Panc1 (cell line): ENCODE measurements at regions not wholly inside any gene's neighbourhood (a gene's known extent, or its start where the extent isn't known, plus 50 kb on each side); places are given as distances from the start of the nearest gene placed in this dataset.

Experiments used
- ATAC-seq: fragments of 200-7000 bp; cut with Tn5 transposase; 2 replicates; pipeline ENCODE4 v1.9.1; 2020; ENCODE audit warnings: mild to moderate bottlenecking, moderate library complexity
- BruUV-seq: library from RNA; stranded (reverse); fragments of 400-500 nt; replicated peaks from 2 replicates; lab custom pipeline; 2021; lab: Mats Ljungman, UMichigan
- CTCF ChIA-PET: fragments of 300-600 bp; sonication (Branson Sonifier 250); formaldehyde crosslinking; loops from one replicate; lab custom pipeline; 2022; ENCODE audit warnings: antibody characterized with exemption; lab: Charles Lee
- POLR2A ChIA-PET: fragments of 300-600 bp; sonication (Branson Sonifier 250); formaldehyde crosslinking; loops from one replicate; lab custom pipeline; 2022; ENCODE audit warnings: antibody characterized with exemption; lab: Charles Lee
- DNase-seq: peaks from one replicate; pipeline ENCODE4 v3.0.0-alpha.2; 2010; ENCODE audit warnings: low read depth, low spot score
- H3K27ac ChIP-seq: 2 replicates; pipeline ENCODE4 v1.5.1; 2011; ENCODE audit warnings: mild to moderate bottlenecking, low read length, inconsistent platforms
- H3K27me3 ChIP-seq: fragments of 200-500 bp; sonication (Bioruptor generic); 2 replicates; pipeline ENCODE4 v1.6.0; 2014; ENCODE audit warnings: low read length, inconsistent platforms; ENCODE audit not compliant: control insufficient read depth, insufficient read depth
- H3K36me3 ChIP-seq: fragments of 200-500 bp; sonication (Bioruptor generic); 2 replicates; pipeline ENCODE4 v1.5.1; 2014; ENCODE audit warnings: inconsistent platforms, mild to moderate bottlenecking, low read length, moderate library complexity; ENCODE audit not compliant: control insufficient read depth, insufficient read depth
- H3K4me1 ChIP-seq: 2 replicates; pipeline ENCODE4 v1.5.1; 2011; ENCODE audit warnings: inconsistent platforms, mild to moderate bottlenecking, low read length, moderate library complexity; ENCODE audit not compliant: control insufficient read depth, insufficient read depth
- H3K4me3 ChIP-seq, 2 experiments: 2 replicates each; pipeline ENCODE4 v1.5.1; 2011 to 2012; ENCODE audit warnings: low read depth in 2 of 2, low read length in 2 of 2, mild to moderate bottlenecking in 2 of 2, inconsistent platforms in 1 of 2, moderate library complexity in 1 of 2
- H3K9me3 ChIP-seq: fragments of 200-500 bp; sonication (Bioruptor generic); 2 replicates; pipeline ENCODE4 v1.5.1; 2014; ENCODE audit warnings: low read depth, mild to moderate bottlenecking, inconsistent platforms, low read length, moderate library complexity; ENCODE audit not compliant: control insufficient read depth, insufficient read depth
- CTCF ChIP-seq: fragments of 450-650 bp; IDR thresholded peaks from 2 replicates; pipeline ENCODE4 v1.5.1; 2017; ENCODE audit warnings: mild to moderate bottlenecking
- POLR2AphosphoS5 ChIP-seq: IDR thresholded peaks from 2 replicates; pipeline ENCODE4 v1.6.1; 2012; ENCODE audit warnings: mild to moderate bottlenecking, low read depth, low read length, moderate library complexity
- REST ChIP-seq, 2 experiments: IDR thresholded peaks; 2 replicates each; pipeline ENCODE4 v1.6.1; 2011 to 2012; ENCODE audit warnings: low read depth in 2 of 2, control low read depth in 1 of 2, low read length in 1 of 2, mild to moderate bottlenecking in 1 of 2, moderate library complexity in 1 of 2; ENCODE audit not compliant: insufficient read depth in 1 of 2
- SIN3A ChIP-seq: IDR thresholded peaks from 2 replicates; pipeline ENCODE4 v1.6.1; 2012; ENCODE audit warnings: low read depth, mild to moderate bottlenecking, low read length, moderate library complexity, borderline replicate concordance; ENCODE audit not compliant: insufficient read depth
- TCF7L2 ChIP-seq: IDR thresholded peaks from 2 replicates; pipeline ENCODE4 v1.6.1; 2011; ENCODE audit warnings: mild to moderate bottlenecking, low read depth, low read length, inconsistent platforms
- in situ Hi-C: cut with HindIII; loops from 2 replicates; pipeline ENCODE4 v1.10.0; 2016; ENCODE audit warnings: low sequenced_read_pairs, low pct_unique_long_range_greater_than_20kb
- intact Hi-C: fragments of 100-400 bp; cut with micrococcal nuclease; formaldehyde crosslinking; loops from one replicate; pipeline ENCODE4 v1.10.0; 2022; ENCODE audit not compliant: unreplicated experiment

GRCh38 chr21:43345746-43346409 lies 81.1 kb downstream of the SIK1 start:
- Histone ChIP-seq H3K27me3 (no peaks in the 10 kb centered on the region), H3K4me3 (no peak overlapping the region), H3K27ac (no peak overlapping the region), H3K36me3 (no peaks in the 10 kb centered on the region), H3K9me3 (no peaks in the 10 kb centered on the region), H3K4me1 (peaks cover 33% of the 10 kb centered on the region)
- in situ Hi-C loops (no loop called here), intact Hi-C loops (no loop called here)
- no TSS peak for BruUV-seq
- TF ChIP-seq TCF7L2 = no peak
- no peak for TF ChIP-seq SIN3A
- no peak for TF ChIP-seq REST (IDR thresholded peaks at IDR 0.05; ENCODE audit: insufficient read depth in 1 of 2, low read depth in 2 of 2, low read length in 1 of 2)
- ChIA-PET POLR2A (no interaction called here), CTCF (no interaction called here)
- no peak for ATAC-seq
- no peak for DNase-seq

- Histone ChIP-seq H3K4me3 (no peak overlapping the region), H3K4me1 (peaks cover 33% of the 10 kb centered on the region), H3K36me3 (no peaks in the 10 kb centered on the region), H3K9me3 (no peaks in the 10 kb centered on the region), H3K27ac (peak overlapping the region; percentile 48; the same call in 1 of the 2 replicates), H3K27me3 (no peaks in the 10 kb centered on the region)
- ATAC-seq = no peak
- in situ Hi-C loops = no loop called here
- intact Hi-C loops = no loop called here
- ChIA-PET CTCF (no interaction called here), POLR2A (no interaction called here)
- no peak for TF ChIP-seq CTCF
- no peak for TF ChIP-seq TCF7L2
- no peak for TF ChIP-seq REST (IDR thresholded peaks at IDR 0.05; ENCODE audit: insufficient read depth in 1 of 2, low read depth in 2 of 2, low read length in 1 of 2)
- TF ChIP-seq POLR2AphosphoS5 = no peak
- TF ChIP-seq SIN3A = no peak
- DNase-seq = no peak
- BruUV-seq = no TSS peak
Observed at GRCh38 chr21:43345046-43345745, 81.7 kb downstream of the SIK1 start.
